MM.1S (cell line): ENCODE measurements at regions not wholly inside any gene's neighbourhood (a gene's known extent, or its start where the extent isn't known, plus 50 kb on each side); places are given as distances from the start of the nearest gene placed in this dataset.

Source experiments
- CTCF ChIP-seq: fragments of 300-600 bp; sonication (generic); IDR thresholded peaks from 2 replicates; pipeline ENCODE4 v1.5.1; 2016; ENCODE audit warnings: antibody characterized with exemption, low read length, mixed read lengths
- EZH2 ChIP-seq: fragments of 300-600 bp; sonication (generic); optimal IDR thresholded peaks from 2 replicates; pipeline ENCODE3; 2017; ENCODE audit warnings: low read depth, mild to moderate bottlenecking, antibody characterized with exemption, low read length, mixed read lengths

DNA sequence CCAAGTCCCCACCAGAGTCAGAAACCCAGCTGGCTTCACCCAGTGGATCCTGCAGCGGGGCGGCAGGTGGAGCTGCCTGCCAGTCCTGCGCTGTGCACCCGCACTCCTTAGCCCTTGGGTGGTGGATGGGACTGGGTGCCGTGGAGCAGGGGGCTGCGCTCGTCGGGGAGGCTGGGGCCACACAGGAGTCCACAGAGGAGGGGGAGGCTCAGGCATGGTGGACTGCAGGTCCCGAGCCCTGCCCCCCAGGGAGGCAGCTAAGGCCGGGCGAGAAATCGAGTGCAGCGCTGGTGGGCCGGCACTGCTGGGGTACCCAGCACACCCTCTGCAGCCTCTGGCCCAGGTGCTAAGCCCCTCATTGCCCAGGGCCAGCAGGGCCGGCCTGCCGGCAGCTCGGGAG lies 144.6 kb upstream of the MGAT5 start:
- TF ChIP-seq CTCF, result no peak
- TF ChIP-seq EZH2, result no peak
